Inflammatory macrophage treated with lipopolysaccharide for 4 hours (primary cell): ENCODE measurements at regions not wholly inside any gene's neighbourhood (a gene's known extent, or its start where the extent isn't known, plus 50 kb on each side); places are given as distances from the start of the nearest gene placed in this dataset.
"Not testable (repeated sequence)": the region's sequence is repeated elsewhere in the genome, so short reads cannot be mapped to it uniquely, and the experiment has no call there.

ENCODE experiments used
- DNase-seq: peaks from one replicate; pipeline ENCODE4 v3.0.0-alpha.2; 2020

DNA sequence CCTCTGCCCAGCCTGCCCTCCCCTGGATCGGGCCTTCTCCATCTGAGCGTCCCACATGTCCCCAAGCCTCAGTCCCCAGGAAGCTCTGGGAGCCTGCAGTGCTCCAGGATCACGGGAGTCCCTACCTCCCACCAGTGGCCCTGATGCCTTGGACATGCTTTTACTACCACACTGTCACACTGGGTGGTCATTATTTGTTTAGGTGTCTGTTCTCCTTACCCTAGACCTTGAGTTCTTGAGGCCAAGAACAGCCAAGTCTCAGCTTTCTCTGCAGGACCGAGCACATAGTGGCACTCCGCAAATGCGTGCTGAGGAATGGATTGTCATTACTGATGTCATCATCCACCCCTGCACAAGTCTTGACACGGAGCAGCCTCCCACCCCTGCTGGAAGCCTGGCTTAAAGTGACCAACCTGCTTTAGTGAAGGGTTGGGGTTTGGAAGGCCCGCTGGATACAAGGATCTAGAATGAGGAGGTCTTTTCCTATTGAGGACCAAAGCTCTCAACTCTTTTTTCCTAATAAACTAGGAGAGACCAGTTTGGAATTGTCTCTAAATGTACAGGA lies 132.9 kb upstream of the CRHR1 start:
- no peak for DNase-seq

DNA sequence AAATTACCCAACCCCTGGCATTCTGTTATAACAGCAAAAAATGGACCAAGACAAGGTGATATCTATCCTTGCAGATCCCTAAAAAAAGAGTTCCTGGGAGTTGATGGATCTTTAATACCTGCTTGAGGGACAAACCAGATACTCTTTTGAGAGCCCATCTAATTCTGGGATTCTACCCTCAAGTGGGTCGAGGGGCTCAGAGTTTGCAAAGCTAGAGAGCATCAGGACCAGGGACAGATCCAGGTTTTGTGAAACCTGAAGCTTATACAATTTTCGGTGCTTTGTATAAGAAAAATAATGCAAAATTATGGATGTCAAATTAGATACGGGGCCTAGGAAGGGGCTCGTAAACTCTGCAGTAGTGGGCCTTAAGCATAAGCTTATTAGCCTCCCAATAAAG lies 130.5 kb upstream of the CRHR1 start:
- DNase-seq = no peak

DNA sequence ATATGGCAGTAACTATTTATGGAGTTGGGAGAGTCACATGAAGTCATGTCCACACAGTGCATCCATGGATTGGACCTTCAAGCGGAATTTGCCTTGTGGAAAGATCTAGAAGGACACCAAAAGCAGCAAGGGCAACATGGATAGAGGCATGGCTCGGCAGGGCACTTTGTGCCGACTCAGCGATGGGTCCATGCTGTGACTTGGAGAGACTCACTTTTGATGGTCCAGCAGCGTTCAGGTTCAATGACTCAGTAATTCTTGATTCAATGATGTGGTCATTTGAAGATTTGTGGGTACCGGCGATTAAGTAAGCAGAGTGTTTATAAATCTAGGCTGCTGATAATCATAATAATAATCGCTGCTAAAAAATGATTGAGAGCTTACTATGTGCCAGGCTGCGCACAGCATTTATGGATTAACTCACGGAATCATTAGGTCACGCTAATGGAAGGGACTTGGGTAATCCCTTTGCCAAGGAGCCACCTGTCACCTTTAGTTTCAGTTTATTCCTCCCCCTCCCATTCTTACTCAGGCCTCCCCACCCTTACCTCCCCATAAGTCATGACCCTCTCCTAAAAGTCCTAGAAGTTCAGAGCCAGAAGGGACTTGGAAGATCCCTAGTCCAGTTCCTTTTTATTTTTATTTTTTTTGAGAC lies 127.5 kb upstream of the CRHR1 start:
- DNase-seq = no peak

DNA sequence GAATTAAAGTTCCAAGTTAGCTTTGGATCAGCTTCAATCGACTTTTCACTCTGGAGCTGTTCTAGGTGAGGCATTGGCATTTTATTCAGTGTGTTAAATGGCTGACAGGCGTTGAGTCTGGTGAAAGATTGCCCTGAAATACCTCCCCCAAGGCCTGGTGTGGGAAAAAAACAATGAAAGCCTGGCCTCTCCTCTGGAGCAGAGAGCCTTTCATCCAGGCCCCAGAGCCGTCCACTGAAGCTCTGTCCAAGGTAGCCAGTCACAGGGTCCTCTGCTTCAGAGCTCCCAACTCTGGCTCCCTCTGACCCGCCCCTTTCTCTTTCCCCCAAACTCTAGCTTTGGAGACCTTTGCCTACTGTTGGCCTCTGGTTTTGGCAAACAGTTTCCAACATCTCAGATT lies 123.6 kb upstream of the CRHR1 start:
- no peak for DNase-seq

DNA sequence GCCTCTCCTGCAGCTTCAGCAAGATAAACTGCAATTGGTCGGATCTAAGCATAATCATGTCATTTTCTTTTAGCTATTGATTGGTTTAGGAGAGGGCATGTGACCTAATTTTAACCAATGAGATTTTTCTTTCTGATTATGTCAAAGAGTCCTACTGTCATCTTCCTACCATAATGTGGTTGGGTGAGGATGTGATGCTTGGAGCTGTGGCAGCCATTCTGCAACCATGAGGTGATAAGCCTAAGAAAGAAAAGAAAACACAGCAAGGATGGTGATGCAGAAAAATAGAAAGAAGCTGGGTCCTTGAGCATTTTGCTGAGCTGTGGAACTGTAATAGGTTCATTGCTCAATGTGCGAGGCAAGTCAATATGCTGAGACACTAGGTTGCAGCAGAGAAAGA lies 121.7 kb upstream of the CRHR1 start:
- DNase-seq = no peak

DNA sequence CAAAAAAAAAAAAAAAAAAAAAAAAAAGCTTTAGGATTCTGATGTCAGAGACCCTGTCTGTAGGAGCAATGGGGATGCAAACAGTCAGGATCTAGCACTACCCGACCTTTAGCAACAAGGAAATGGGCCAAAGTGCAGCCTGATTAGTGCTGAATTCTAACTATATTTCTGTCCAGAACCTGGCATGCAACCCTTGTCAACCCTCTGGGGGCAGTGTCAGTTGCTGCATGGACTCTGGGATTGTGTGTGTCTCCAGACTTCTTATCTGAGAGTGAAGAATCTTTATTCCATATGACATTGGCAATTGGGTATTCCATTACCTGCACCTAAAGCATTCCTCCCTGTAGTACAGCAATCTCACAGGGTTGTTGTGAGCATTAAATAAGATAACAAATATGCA lies 120.3 kb upstream of the CRHR1 start:
- no peak for DNase-seq

DNA sequence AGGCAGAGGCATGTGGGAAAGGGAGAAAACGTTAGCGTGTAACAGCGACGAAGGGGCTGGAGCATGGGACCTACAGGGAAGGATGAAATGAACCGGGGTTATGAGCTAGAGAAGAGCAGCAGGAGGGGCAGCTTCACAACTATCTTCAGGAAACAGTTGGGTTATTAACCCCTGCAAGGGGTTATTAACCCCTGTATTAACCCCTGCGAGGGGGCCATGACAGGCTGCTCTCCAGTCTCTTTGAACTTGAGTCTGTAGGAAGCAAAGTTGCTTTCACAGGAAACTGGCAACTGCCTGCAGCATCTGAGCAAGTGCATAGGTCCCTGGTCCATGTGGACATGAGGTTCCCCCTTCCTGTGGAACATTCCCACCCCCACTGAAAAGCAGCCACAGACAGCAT lies 119.2 kb upstream of the CRHR1 start:
- DNase-seq = no peak

DNA sequence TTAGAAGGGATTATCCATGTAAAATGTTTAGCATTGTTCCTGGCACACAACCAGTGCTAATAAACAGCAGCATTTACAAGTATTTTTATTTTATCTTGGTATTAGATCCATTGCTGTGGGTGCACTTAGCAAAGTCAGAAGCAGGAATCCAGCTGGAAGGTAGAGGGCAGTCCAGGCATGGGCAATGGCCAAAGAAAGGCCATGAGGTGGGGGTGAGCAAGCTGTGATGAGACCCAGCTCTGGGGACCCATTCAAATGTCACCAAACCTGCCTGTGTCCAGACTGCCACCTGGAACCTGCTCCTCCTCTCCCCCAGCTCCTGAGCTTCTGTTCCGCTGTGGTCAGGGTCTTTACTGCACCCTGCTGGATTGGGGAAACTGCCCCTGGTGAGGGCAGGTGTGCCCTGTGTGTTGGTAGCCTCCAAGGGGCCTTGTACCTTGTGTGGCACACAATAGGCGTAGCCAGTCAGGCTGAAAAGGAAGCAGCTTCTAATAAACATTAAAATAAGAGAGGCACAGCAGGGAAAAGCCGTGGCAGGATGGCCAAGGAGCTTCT lies 118.0 kb upstream of the CRHR1 start:
- DNase-seq = no peak

DNA sequence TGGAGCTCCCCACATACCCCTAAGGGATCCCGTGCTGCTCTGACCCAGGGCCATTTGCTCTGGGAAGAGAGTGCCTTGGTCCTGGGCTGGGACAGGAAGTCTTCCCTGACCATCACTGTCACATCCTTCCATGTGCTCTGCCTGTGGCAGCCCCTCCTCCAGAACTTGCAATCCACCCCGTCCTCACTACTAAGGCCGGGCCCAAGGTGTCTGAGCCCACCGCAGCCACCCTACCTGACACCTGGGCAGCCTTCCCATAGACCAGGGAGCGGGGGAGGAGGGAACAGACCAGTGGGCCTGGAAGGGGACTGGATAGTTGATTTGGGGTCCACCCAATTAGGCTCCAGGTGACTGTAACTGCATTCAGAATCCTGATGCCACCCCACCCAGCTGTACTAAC lies 117.5 kb upstream of the CRHR1 start:
- no peak for DNase-seq

DNA sequence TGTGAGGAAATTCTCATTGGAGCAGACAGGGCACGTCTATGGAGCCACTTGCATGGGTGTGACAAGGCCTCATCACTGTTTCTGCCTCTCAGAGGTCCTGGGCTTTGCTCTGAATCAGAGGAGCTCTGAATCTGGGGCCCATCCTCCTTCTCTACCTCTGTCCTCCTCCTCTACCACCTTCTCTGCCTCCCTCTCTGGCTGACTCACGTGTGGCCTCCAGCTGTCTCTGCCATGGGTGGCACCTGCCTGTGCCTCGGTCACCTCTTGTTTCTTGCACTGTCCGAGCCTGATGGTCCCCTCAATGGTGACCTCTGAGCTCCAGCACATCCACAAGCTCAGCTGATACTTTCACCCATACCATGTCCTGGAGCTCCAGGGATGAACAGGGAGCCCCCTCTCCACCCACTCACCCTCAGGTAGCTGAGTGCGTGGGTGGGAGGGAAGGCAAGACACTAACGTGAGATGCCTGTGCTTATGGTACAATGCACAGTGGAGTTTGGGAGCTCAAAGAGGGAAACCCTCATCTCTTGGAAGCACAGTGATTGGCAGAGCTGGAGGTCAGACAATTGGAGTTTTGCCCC lies 116.4 kb upstream of the CRHR1 start:
- no peak for DNase-seq

DNA sequence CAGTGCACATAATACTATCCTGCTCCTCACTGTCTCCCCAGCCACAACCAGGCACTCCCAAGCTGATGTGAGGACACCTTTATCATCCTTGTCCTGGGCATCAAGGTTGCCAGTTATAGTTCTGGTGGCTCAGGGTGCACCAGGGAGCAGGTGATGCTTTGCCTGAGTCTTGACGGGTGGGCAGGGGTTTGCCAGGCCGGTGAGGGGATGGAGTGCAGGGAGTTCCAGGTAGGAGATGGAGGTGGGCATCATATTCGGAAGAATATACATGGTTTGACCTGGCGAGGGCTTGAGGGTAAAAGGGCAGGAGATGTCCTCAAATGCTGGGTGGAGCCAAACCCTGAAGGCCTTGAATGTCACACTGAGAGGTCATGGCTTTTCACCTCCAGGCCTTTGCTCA lies 115.8 kb upstream of the CRHR1 start:
- DNase-seq = no peak

DNA sequence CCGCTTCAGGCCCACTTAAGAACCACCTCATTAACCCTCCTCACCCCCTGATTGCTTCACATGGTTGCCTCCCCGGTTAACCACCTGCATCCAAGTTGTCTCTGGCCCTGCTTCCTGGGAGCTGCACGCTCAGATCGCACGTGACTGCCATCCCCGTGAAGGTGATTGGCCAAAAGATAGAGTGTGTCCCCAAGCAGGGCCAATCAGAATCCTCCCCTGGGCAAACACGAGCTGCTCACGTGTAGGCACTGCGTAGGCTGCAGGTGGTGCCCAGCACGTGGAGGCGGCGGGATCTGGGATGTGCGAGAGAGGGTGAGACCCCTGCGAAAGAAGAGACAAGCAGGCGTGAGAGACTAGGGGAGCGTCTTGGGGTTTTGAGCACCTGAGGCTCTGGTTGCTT lies 111.8 kb upstream of the CRHR1 start:
- no peak for DNase-seq

DNA sequence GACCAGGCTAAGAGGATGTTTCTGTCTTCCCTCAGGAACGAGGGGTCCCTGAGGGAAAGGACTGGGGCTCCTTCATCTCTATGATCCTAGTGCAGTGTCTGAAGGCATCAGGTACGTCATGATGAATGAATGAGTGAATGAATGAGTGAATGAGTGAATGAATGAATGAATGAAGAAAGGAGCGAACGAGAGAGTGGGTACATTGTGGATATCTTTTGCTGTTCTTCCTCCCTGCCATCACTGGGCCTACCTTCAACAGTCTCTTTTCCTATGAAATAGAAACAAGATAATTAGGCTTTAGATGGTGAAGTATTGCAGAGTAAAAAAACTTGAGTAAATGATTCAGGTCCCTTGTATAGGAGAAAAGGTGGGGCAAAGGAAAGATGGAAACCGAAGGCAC lies 111.3 kb upstream of the CRHR1 start:
- DNase-seq = no peak

DNA sequence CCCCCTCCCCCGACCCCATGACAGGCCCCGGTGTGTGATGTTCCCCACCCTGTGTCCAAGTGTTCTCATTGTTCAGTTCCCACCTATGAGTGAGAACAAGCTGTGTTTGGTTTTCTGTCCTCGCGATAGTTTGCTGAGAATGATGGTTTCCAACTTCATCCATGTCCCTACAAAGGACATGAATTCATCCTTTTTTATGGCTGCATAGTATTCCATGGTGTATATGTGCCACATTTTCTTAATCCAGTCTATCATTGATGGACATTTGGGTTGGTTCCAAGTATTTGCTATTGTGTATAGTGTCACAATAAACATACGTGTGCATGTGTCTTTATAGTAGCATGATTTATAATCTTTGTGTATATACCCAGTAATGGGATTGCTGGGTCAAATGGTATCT lies 110.4 kb upstream of the CRHR1 start:
- DNase-seq = not testable (repeated sequence)

DNA sequence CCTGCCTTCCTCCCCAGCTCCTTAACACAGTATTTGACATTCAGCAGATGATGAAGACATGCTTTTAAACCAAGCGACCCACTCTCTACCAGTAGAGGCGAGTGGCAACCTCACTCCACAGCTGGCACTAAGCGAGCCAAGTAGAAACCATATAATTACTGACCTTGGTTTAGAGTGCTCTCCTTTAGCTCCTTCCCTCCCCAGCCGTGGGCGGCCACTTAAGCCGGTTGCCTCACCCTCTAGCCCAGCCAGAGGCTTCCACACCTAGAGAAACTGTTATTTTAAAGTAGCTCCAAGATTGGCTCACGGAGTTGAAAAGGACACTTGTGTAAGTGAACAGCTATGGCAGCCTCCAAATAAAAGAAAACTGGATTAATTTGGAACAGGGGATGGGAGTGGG lies 109.1 kb upstream of the CRHR1 start:
- DNase-seq = no peak

DNA sequence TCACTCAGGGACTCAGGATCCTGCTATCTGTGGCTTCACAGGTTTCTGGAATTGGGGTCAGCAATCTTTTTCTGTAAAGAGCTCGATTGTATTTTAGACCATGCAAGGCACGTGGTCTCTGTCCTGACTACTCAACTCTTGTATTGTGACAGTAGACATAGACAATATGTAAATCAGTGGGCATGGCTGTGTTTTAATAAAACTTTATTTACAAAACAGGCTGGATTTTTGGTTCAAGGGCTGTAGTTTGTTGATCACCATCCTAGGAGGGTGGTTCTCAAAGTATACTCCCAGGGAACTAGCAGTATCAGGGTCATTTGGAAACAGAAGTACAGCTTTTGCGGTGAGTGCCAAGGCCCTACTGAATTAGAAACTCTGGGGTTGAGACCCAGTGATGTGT lies 108.2 kb upstream of the CRHR1 start:
- DNase-seq = no peak

DNA sequence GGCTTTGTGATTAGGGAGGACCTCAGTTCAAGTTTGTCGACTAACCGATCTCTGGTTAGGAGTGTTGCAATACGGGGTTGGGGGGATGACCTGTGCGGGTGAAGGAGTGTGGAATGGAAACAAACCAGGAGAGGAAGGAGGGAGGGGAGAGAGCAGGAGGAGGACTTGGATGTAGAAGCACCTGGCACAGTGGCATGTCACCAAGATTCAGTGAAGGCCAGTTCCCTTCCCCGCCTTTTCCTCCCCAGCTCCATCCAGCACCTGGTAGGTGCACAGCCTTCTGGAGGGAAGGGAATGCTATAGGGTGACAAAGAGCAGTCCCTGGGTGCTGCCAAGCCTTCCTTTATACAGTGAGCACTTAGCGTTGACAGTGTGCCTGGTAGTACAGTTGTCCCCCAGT lies 107.4 kb upstream of the CRHR1 start:
- DNase-seq = no peak

DNA sequence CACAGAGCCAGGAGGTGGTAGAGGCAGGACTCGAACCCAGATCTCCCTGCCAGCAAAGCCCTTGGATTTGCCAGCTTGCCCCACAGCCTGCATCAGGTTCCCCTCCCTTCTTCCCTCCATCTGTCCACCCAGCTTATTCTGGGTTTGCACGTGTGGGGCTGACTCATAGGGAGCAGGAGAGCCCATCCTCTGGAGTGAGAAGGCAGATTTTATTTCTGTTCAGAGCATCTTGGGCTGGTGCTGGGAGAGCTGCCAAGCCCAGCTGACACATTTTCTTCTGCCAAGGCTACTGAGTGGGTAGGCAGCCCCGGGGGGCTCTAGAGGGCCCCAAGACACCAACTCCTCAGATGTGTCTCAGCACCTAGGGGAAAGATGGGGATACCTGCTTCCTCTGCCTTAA lies 106.3 kb upstream of the CRHR1 start:
- no peak for DNase-seq

DNA sequence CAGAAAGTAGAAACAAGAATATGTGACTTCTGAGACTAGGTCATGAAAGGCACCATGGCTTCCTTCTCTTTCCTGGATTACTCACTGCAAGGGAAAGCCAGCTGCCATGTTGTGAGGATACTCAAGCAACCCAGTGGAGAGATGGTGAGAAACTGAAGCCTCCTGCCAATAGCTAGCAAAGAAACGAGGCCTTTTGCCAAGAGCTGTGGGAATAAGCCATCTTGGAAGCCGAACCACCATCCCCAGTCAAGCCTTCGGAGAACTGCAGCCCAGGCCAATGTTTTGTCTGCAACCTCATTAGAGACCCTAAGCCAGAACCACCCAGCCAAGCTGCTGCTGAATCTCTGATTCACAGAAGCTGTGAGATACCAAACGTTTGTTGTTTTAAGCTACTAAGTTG lies 104.7 kb upstream of the CRHR1 start:
- no peak for DNase-seq

DNA sequence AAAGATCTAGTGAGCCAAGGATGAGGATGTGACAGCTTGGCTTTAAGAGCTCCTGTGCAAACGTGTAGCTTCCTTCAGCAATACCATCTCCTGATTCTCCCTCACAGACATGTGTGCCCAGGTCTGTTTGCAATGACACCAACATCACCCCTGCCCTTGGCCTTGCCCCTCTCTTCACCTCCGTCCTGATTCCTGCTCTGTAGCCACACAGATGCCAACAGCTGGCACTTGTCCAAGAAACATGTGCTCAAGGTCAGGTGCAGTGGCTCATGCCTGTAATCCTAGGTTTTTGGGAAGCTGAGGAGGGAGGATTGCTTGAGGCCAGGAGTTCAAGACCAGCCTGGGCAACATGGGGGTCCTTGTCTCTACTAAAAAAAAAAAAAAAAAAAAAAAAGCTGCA lies 103.8 kb upstream of the CRHR1 start:
- DNase-seq = no peak

DNA sequence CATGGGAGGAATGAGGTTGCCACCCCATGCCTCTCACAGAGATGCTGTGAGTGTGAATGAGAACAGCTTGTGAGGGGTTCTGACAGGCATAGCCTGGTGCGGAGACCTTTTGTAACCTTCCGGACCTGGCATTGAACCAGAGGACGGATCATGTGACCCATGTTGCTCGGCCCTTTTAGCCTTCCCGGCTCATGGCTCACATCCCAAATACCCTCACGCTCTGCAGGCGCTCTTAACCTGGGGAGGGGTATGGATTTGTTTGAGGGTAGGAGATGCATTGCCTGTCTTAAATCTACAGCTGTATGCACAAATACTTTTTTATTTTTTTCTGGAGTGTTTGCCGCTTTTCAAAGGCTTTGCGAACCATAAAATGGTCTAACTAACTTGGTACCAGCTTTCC lies 102.4 kb upstream of the CRHR1 start:
- DNase-seq = no peak

DNA sequence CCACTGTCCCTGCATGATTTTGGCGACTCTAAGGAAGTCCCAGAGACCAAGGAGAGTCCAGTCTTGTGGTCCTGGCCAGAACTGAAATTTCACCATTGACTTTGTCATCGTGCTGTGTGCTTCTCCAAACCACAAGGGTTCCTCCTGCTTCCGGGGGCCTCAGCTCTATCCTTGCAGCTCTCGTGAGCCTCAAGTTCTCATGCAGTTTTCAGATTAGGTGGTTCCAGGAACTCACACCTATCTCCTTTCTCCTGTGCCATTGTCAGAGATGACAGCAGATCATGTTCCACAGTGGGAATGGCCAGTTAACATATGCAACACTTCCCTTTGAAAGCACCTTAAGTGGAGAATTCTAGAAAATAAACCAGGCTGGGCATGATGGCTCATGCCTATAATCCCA lies 97.9 kb upstream of the CRHR1 start:
- no peak for DNase-seq

DNA sequence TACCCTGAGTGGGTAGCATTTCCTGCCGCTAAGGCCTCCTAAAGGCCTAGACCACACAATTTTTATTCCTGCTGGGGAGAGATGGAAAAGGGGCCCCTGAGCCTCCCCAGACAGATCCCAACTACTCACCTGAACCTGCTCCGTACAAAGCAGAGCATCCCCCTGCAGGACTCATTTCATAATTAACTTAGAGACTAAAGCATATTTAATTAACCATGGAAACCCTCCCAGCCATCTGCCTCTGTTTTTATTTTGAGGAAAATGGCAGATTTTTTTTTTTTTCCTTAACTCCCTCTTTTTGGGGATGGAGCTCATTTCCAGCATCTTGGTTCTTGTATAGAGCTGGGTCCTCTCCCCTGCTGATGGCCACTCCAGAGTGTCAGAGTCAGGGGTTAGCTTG lies 96.5 kb upstream of the CRHR1 start:
- no peak for DNase-seq

DNA sequence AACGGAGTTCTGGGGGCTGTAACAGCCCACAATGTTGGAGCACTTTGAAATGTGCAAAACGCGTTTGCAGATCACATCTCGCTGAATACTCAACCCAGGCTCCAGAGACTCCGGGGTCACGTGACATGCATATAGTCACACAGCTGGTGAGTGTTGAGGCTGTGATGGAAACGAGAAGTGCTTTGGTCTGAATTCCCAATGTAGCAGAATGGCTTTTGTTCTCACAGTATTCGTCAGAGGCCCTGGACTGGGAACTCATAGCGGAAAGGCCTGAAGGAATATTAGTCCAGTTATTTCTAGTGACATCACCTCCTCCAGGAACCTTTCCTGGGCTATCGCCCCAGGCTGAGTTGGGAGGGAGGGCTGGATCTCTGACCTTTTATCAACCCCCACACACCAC lies 95.8 kb upstream of the CRHR1 start:
- no peak for DNase-seq

DNA sequence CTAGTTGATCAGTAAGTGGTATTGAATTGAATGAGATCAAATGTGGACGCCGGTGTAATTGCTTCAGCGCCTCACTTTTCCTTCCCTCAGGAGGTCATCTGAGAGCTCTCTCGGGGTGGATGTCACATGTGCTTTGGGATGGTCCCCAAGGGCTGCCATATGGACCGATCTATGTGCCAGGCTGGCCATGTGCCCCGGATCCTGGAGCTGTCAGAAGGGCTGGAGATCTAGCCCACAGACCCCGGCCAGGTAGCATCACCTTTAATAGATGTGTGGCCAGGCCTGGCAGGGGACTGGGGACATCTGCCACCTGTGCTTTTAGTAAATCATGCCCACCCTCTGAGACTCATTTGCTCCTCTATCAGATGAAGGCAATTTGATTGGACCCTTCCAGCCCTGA lies 95.3 kb upstream of the CRHR1 start:
- DNase-seq = no peak
